HAP-1 (cell line): ENCODE measurements at regions not wholly inside any gene's neighbourhood (a gene's known extent, or its start where the extent isn't known, plus 50 kb on each side); places are given as distances from the start of the nearest gene placed in this dataset.

ENCODE experiments used
- DNase-seq, 2 experiments: peaks; one replicate each; pipeline ENCODE4 v3.0.0-alpha.2; 2016 to 2020; ENCODE audit warnings: low spot score in 2 of 2
- H3K27me3 ChIP-seq: fragments of 250-450 bp; sonication (Bioruptor Pico); 2 replicates; pipeline ENCODE4 v1.5.1; 2020; ENCODE audit warnings: low read depth, mild to moderate bottlenecking, moderate library complexity
- H3K36me3 ChIP-seq: fragments of 250-450 bp; sonication (Bioruptor Pico); replicated peaks from 2 replicates; pipeline ENCODE4 v1.5.1; 2020; ENCODE audit warnings: mild to moderate bottlenecking
- H3K4me1 ChIP-seq: fragments of 250-450 bp; sonication (Bioruptor Pico); 2 replicates; pipeline ENCODE4 v1.5.1; 2020; ENCODE audit warnings: mild to moderate bottlenecking
- H3K4me3 ChIP-seq: fragments of 250-450 bp; sonication (Bioruptor Pico); 2 replicates; pipeline ENCODE4 v1.5.1; 2020; ENCODE audit warnings: mild to moderate bottlenecking, moderate library complexity
- H3K9me3 ChIP-seq: fragments of 250-450 bp; sonication (Bioruptor Pico); 2 replicates; pipeline ENCODE4 v1.5.1; 2020; ENCODE audit warnings: mild to moderate bottlenecking, moderate library complexity
- in situ Hi-C: fragments of 300-500 bp; cut with MboI; formaldehyde crosslinking; loops from 3 replicates; pipeline ENCODE4 v1.14.3; 2020; ENCODE audit warnings: low sequenced_read_pairs, inconsistent platforms, mixed read lengths

DNA sequence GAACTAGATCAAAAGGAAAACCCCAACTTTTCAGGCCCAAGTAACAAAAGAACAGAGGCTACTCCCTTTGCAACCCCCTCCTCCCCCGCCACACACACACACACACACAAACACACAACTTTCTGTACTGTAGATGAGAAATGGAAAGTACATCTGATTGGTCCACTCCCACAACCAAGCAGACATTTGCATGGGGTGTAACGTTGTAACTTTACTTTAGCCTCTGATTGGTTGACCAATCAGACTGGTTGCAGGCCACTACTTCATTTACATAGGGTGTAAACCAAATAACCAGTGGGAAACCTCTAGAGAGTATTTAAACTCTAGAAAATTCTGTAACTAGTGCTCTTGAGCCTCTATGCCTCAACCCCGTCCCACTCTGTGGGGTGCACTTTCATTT lies 425.5 kb downstream of the GXYLT1 start:
- no peak for DNase-seq
- in situ Hi-C loops: no loop called here

DNA sequence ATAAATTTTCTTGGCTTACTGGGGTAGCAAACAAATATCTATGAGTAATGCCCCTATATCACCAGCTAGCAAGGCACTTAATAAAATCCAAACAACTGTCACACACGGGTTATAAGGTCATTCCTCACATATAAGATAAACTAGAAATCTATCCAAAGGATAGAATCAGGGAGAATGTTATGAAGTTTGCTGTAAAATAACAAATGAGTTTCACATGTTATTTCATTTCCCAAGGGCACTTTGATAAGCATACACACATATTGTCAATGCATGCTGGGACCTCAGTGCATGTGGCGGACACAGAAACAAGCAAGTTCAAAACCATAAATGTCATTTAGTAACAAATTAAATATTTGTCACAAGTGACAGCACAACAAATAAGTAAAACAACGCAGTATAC lies 429.4 kb downstream of the GXYLT1 start:
- in situ Hi-C loops: no loop called here
- DNase-seq: no peak
- no peaks in the 10 kb centered on the region for H3K4me1 ChIP-seq
- H3K27me3 ChIP-seq: no peaks in the 10 kb centered on the region
- H3K4me3 ChIP-seq: no peak overlapping the region
- no peaks in the 10 kb centered on the region for H3K36me3 ChIP-seq
- H3K9me3 ChIP-seq: no peaks in the 10 kb centered on the region

More for the DNA sequence above, 425.5 kb downstream of the GXYLT1 start:
- H3K4me3 ChIP-seq: no peak overlapping the region
- H3K4me1 ChIP-seq: no peaks in the 10 kb centered on the region
- H3K36me3 ChIP-seq: no peaks in the 10 kb centered on the region
- H3K9me3 ChIP-seq: no peaks in the 10 kb centered on the region
- H3K27me3 ChIP-seq: no peaks in the 10 kb centered on the region

DNA sequence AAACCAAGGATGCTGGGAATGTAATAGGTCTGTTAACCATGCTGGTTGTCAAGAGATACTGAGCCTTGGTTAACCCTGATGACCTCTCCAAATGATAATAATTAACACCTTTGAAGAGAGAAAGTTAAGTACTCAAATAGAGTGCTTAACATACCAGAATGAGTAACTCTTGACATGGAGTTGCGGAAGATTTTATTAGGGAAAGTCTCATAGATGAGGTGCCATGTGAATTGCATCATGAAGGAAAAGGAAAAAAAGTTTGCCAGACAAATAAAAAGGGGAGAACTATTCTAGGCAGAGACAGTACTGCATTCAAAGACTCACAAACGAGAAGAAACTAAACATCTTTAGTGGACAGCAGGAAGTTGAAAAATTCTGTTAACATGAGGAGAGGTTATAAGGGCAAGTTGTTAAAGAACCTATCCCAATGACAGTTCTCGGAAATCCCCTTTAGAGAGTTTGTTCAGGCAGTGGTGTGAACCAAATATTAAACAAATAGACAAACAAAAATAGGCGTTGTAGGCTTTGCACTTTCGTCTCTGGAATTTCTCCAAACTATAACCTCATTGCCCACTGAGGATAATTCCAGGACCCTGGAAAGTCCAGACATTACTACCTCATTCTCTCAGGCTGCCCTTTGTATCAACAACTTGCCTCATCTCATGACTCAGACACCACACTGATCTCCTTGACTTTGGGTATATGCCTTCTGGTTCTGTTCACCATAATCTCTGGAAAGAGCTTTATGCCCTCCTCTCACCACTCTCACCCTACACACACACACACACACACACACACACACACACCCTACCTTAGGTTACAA lies 435.0 kb downstream of the GXYLT1 start:
- no peaks in the 10 kb centered on the region for H3K9me3 ChIP-seq
- H3K27me3 ChIP-seq: no peaks in the 10 kb centered on the region
- no peaks in the 10 kb centered on the region for H3K36me3 ChIP-seq
- no peaks in the 10 kb centered on the region; the same call in 1 of the 2 replicates for H3K4me1 ChIP-seq
- H3K4me3 ChIP-seq: no peak overlapping the region
- no peak for DNase-seq
- in situ Hi-C loops: no loop called here

DNA sequence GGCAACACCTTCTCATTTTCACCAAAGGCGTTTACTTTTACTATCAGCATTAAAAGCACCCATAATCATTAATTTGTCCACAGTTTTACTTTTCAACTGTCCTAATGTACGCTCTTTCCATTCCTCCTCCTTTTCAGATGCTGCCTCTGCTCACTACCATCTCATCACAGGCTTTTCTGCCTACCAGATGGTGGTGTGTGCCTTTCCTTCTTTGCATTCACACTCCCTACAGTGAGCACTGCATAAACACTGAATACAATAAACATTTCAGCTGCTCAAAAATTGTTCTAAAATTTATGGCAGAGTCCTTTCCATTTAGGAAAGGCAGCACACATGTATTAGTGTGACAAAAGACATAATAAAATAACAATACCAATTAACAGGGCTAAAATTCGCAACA lies 435.7 kb downstream of the GXYLT1 start:
- Histone ChIP-seq H3K27me3 (no peaks in the 10 kb centered on the region), H3K4me1 (no peaks in the 10 kb centered on the region; the same call in 1 of the 2 replicates), H3K36me3 (no peaks in the 10 kb centered on the region), H3K9me3 (no peaks in the 10 kb centered on the region), H3K4me3 (no peak overlapping the region)
- in situ Hi-C loops: no loop called here
- DNase-seq: no peak

DNA sequence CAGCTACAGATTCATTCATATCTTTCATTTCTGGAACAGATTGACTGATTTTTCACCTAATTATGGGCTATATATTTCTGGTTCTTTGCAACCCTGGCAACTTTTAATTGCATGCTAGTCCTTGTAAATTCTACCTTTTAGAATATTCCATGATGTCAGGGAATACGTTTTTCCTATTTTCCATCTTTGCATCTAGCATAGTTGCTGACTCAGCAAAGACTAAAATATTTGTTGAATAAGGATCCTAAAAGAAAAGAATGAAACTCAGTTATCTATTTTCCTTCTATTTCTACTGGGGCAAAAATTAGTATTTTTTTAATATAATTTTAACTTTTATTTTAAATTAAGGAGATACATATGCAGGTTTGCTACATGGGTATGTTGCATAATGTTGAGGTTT lies 438.3 kb downstream of the GXYLT1 start:
- in situ Hi-C loops: no loop called here
- no peak for DNase-seq

DNA sequence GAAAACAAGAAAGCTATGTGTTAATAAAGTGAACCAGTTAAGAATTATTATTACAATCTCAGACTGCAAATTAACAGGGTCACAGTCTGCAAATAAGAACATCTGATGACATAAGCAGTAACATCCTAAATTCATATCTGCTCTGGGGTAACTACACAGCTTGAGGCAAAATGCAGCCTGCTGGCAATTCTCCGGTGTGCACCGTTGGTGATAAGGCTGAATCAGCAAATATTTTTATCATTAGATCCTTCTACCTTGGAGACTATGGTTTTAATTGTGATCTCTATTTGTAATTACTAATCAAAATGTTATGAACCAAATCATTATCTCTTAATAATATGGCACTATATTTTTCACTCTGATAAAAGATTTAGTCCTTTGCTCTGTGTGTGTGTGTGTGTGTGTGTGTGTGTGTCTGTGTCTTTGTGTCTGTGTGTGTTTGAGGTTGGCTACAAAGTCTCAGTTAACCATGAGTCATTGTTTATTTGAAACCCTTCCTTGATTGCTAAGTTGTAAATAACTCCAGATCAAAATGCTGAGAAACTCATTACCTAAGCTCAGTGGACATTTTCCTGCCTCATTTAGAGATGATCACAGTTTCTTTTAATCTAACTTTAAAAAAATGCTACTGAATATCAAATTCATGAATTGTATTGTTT lies 442.6 kb downstream of the GXYLT1 start:
- H3K27me3 ChIP-seq: no peaks in the 10 kb centered on the region
- DNase-seq: no peak
- in situ Hi-C loops: no loop called here
- H3K4me1 ChIP-seq: 0 out of 2 replicates have a peak, but pooled peaks cover 1% of the 10 kb centered on the region
- no peak overlapping the region for H3K4me3 ChIP-seq
- H3K9me3 ChIP-seq: no peaks in the 10 kb centered on the region
- no peaks in the 10 kb centered on the region for H3K36me3 ChIP-seq

More for the DNA sequence above, 438.3 kb downstream of the GXYLT1 start:
- Histone ChIP-seq H3K9me3 (no peaks in the 10 kb centered on the region), H3K4me3 (no peak overlapping the region), H3K4me1 (no peaks in the 10 kb centered on the region; the same call in 1 of the 2 replicates), H3K27me3 (no peaks in the 10 kb centered on the region), H3K36me3 (no peaks in the 10 kb centered on the region)

DNA sequence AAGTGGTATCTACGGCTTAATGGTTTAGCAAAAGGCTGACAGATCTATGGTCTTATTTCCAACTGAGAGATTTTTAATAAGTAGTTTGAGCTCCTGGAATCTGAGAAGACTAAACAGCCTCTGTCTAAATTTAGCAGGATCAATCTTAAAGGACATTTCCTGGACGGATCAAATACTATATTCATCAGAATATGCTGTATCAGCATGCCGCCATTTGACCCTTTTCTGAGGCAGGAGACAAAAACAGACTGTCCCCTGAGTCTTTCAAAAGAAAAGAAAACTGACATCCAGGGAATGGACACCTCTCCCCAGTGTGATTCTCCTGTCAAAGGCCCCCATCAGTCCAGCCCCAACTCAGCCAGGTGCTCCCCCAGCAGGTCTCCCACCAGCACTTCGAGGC lies 443.7 kb downstream of the GXYLT1 start:
- H3K4me1 ChIP-seq: 0 out of 2 replicates have a peak, but pooled peaks cover 4% of the 10 kb centered on the region
- DNase-seq: no peak
- in situ Hi-C loops: no loop called here
- H3K36me3 ChIP-seq: no peaks in the 10 kb centered on the region
- no peak overlapping the region for H3K4me3 ChIP-seq
- no peaks in the 10 kb centered on the region for H3K9me3 ChIP-seq
- H3K27me3 ChIP-seq: no peaks in the 10 kb centered on the region

DNA sequence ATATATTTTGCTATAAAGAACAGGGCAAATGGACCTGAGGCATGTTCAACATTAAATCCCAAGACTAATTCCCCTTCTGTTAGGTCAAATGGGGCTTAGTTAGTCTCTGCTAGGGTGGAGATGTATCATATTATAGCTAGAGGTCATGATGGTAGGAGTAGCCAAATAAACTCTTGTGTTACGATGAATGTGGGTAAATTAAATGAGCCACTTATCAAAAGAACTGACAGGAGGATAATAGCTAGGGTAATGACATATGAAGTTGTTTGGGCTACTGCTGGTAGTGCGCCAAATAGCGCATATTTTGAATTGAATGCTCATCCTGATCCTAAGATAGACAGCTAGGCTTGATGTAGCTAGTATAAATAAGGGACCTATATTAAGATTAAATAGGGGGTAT lies 445.0 kb downstream of the GXYLT1 start:
- Histone ChIP-seq H3K27me3 (no peaks in the 10 kb centered on the region), H3K4me1 (0 out of 2 replicates have a peak, but pooled peaks cover 4% of the 10 kb centered on the region), H3K36me3 (no peaks in the 10 kb centered on the region), H3K9me3 (no peaks in the 10 kb centered on the region), H3K4me3 (no peak overlapping the region)
- in situ Hi-C loops: no loop called here
- DNase-seq: peak in 1 of 2 experiments; percentile 38

DNA sequence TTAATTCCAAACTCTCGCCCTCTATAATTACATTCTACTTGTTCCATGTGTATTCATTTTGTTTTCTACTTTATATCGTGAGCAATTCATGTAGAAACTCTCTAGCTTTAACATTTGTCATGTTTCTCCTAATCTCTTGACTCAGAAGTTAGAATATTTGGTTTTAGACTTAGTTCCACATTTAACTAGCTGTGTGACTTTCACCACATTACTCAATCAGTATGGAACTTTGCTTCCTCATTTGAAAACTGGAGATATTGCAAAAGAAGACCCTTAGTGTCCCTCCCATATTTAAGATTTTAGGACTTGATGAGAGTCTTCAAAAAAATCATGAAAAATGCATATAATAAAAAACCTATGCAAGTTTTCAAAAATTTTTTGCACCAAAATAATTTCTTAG lies 447.5 kb downstream of the GXYLT1 start:
- no peak overlapping the region for H3K4me3 ChIP-seq
- H3K4me1 ChIP-seq: 0 out of 2 replicates have a peak, but pooled peaks cover 4% of the 10 kb centered on the region
- H3K27me3 ChIP-seq: no peaks in the 10 kb centered on the region
- H3K9me3 ChIP-seq: no peaks in the 10 kb centered on the region
- no peak for DNase-seq
- H3K36me3 ChIP-seq: no peaks in the 10 kb centered on the region
- in situ Hi-C loops: no loop called here

DNA sequence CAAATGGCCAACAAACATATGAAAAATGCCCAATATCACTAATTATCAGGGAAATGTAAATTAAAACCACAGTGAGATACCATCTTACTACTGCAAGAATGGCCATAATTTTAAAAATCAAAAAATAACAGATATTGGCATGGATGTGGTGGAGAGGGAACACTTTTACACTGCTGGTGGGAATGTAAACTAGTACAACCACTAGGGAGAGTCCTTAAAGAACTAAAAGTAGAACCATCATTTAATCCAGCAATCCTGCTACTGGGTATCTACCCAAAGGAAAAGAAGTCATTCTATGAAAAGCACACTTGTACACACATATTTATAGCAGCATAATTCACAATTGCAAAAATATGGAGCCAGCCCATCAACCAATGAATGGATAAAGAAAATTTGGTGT lies 459.7 kb downstream of the GXYLT1 start:
- in situ Hi-C loops: no loop called here
- Histone ChIP-seq H3K4me1 (no peaks in the 10 kb centered on the region), H3K4me3 (no peak overlapping the region), H3K36me3 (no peaks in the 10 kb centered on the region), H3K9me3 (no peaks in the 10 kb centered on the region), H3K27me3 (no peaks in the 10 kb centered on the region)
- DNase-seq: no peak

DNA sequence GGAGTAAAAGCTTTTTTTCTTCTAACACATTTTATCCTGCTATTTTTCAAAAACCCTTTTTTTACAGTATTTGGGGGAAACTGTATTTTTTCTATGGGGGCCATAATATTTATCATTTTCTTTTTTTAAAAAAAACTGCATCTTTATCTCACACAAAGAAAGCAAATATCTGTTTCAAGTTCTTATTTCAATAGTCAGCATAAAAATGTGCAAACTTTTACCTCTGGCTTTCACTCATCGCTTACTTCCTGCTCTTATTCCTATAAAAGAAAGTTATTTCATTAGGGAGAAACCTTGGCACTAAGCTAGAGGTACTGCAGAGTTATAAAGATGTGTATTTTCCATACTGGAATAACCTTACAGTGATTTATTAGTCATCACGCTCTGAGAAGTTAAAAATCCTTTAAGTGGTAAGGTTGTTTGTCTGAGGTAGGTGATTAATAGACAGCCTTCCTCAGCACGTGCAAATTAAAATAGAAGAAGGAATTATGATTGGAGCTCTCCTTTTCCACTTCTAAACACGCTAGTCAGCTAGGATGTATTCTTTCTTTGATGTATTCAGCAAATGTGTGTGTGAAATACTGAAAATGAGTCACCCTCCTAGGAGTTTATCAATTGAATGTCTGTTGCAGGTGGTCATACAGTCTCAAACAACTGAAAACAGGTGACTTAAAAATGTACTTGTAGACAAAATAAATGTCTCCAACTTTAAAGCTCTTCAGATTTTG lies 461.0 kb downstream of the GXYLT1 start:
- Histone ChIP-seq H3K36me3 (no peaks in the 10 kb centered on the region), H3K9me3 (no peaks in the 10 kb centered on the region), H3K4me1 (no peaks in the 10 kb centered on the region), H3K27me3 (no peaks in the 10 kb centered on the region), H3K4me3 (no peak overlapping the region)
- DNase-seq: no peak
- in situ Hi-C loops: no loop called here

DNA sequence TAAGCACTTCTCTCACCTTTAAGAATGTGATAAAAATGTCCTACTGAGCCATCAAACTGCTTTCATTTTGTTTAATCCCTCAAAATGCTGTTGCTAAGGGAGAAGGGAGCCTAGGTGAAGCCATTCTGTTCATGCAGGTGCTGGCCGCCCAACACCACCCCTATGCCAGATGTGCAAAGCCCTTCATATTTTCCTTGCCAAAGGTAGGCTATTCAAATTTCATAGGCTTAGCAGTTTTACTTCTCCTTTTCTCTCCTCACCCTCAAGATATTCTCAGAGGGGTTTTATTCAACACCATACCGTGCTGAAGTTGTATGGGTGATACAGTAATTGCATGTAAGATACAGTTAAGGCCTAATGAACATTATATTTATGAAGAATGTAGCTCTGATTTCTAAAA lies 461.7 kb downstream of the GXYLT1 start:
- in situ Hi-C loops: no loop called here
- no peak overlapping the region for H3K4me3 ChIP-seq
- H3K9me3 ChIP-seq: no peaks in the 10 kb centered on the region
- H3K27me3 ChIP-seq: no peaks in the 10 kb centered on the region
- H3K36me3 ChIP-seq: no peaks in the 10 kb centered on the region
- H3K4me1 ChIP-seq: no peaks in the 10 kb centered on the region
- no peak for DNase-seq

DNA sequence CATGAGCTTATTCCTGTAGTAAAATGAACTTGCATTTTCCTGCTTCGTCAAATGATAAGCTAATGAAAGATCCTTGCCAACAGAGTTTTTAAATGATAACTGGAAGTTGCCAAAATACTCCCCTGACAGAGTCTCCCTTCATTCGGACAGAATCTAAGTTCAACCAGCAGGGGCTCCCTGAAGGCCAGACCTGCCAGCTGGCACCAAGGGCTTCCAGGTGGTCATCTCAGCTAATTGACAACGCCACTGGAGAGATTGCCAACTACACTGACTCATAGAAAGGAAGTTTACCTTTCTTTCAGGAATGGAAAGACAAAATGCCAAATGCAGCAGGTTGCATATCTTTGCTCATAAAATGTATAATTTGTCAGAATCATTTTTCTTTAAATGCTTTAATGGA lies 462.8 kb downstream of the GXYLT1 start:
- Histone ChIP-seq H3K4me3 (no peak overlapping the region), H3K9me3 (no peaks in the 10 kb centered on the region), H3K4me1 (no peaks in the 10 kb centered on the region), H3K36me3 (no peaks in the 10 kb centered on the region), H3K27me3 (no peaks in the 10 kb centered on the region)
- DNase-seq: no peak
- in situ Hi-C loops: no loop called here

DNA sequence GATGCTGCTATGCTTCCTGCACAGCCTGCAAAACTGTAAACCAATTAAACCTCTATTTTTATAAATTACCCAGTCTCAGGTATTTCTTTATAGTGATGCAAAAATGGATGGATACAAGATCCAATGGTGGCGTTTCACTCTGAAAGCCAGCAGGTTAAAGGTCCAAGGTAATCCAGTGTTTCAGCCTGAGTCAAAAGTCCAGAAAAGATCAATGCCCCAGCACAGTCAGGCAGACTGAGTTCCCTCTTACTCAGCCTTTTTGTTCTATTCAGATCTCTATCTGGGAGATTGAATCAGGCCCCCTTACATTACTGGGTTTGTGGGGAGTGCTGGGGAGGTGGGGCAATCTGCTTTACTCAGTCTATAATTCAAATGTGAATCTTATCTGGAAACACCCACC lies 464.5 kb downstream of the GXYLT1 start:
- Histone ChIP-seq H3K4me3 (no peak overlapping the region), H3K27me3 (no peaks in the 10 kb centered on the region), H3K36me3 (no peaks in the 10 kb centered on the region), H3K4me1 (no peaks in the 10 kb centered on the region), H3K9me3 (no peaks in the 10 kb centered on the region)
- DNase-seq: no peak
- in situ Hi-C loops: no loop called here
